IMR-90 (cell line): ENCODE measurements at regions not wholly inside any gene's neighbourhood (a gene's known extent, or its start where the extent isn't known, plus 50 kb on each side); places are given as distances from the start of the nearest gene placed in this dataset.

ENCODE experiments used
- BHLHE40 ChIP-seq: fragments of 150-350 bp; IDR thresholded peaks from 2 replicates; pipeline ENCODE4 v1.6.1; 2016; ENCODE audit warnings: mild to moderate bottlenecking, low read depth, low read length
- CEBPB ChIP-seq: IDR thresholded peaks from 2 replicates; pipeline ENCODE4 v1.6.1; 2012; ENCODE audit warnings: low read depth, low read length, improper control_type of control experiment
- CHD1 ChIP-seq: IDR thresholded peaks from 2 replicates; pipeline ENCODE4 v1.6.1; 2012; ENCODE audit warnings: low read depth, low read length, improper control_type of control experiment
- CTCF ChIP-seq: conservative IDR thresholded peaks from 2 replicates; pipeline ENCODE4 v1.5.1; 2012; ENCODE audit warnings: mild to moderate bottlenecking, low read depth, low read length, improper control_type of control experiment
- ELK1 ChIP-seq: fragments of 150-350 bp; IDR thresholded peaks from 2 replicates; pipeline ENCODE4 v1.6.1; 2016; ENCODE audit warnings: low read depth, mild to moderate bottlenecking, low read length, moderate library complexity, borderline replicate concordance
- FOS ChIP-seq: fragments of 150-350 bp; IDR thresholded peaks from 2 replicates; pipeline ENCODE4 v1.6.1; 2016; ENCODE audit warnings: low read depth, low read length
- MAFK ChIP-seq: IDR thresholded peaks from 2 replicates; pipeline ENCODE4 v1.6.1; 2012; ENCODE audit warnings: low read depth, low read length, improper control_type of control experiment
- MAZ ChIP-seq: IDR thresholded peaks from 2 replicates; pipeline ENCODE4 v1.6.1; 2012; ENCODE audit warnings: low read depth, mild to moderate bottlenecking, low read length, improper control_type of control experiment, moderate library complexity, borderline replicate concordance
- POLR2A ChIP-seq: IDR thresholded peaks from 2 replicates; pipeline ENCODE4 v1.6.1; 2012; ENCODE audit warnings: mild to moderate bottlenecking, low read depth, low read length
- RAD21 ChIP-seq: IDR thresholded peaks from 2 replicates; pipeline ENCODE4 v1.6.1; 2012; ENCODE audit warnings: low read length, improper control_type of control experiment
- RCOR1 ChIP-seq: IDR thresholded peaks from 2 replicates; pipeline ENCODE4 v1.6.1; 2012; ENCODE audit warnings: mild to moderate bottlenecking, low read length, improper control_type of control experiment; ENCODE audit not compliant: insufficient replicate concordance

GRCh38 chr6:14375930-14376329 is 258.4 kb downstream of the CD83 start:
- TF ChIP-seq CTCF = no peak
- no peak for TF ChIP-seq RAD21
- no peak for TF ChIP-seq MAZ
- no peak for TF ChIP-seq POLR2A
- no peak for TF ChIP-seq BHLHE40
- TF ChIP-seq CEBPB = no peak
- no peak for TF ChIP-seq CHD1
- TF ChIP-seq MAFK = no peak
- TF ChIP-seq ELK1 = no peak
- TF ChIP-seq RCOR1 = no peak
- no peak for TF ChIP-seq FOS
